Uterus (tissue), 3 donors: ENCODE measurements at regions not wholly inside any gene's neighbourhood (a gene's known extent, or its start where the extent isn't known, plus 50 kb on each side); places are given as distances from the start of the nearest gene placed in this dataset.

Source experiments
- DNase-seq, 2 donors: peaks; one replicate each; pipeline ENCODE4 v3.0.0-alpha.2; 2019 to 2020
- H3K27ac ChIP-seq, 2 donors: fragments of 200-600 bp; sonication (generic); 1 replicate in 1 of 2; 2 replicates in 1 of 2; pipeline ENCODE4 v1.5.1; 2016 to 2018
- H3K27me3 ChIP-seq, 2 donors: fragments of 200-600 bp; sonication (generic); one replicate each; pipeline ENCODE4 v1.5.1; 2018 to 2019; ENCODE audit warnings: control low read depth in 1 of 2
- H3K36me3 ChIP-seq, 2 donors: fragments of 200-600 bp; sonication (generic); one replicate each; pipeline ENCODE4 v1.5.1; 2019; ENCODE audit warnings: control low read depth in 1 of 2
- H3K4me1 ChIP-seq, 2 donors: fragments of 200-600 bp; sonication (generic); one replicate each; pipeline ENCODE4 v1.5.1; 2018 to 2019; ENCODE audit warnings: control low read depth in 1 of 2
- H3K4me3 ChIP-seq, 2 donors: fragments of 200-600 bp; sonication (generic); 1 replicate in 1 of 2; 2 replicates in 1 of 2; pipeline ENCODE4 v1.5.1; 2018 to 2019; ENCODE audit warnings: mild to moderate bottlenecking in 1 of 2
- H3K9me3 ChIP-seq, 2 donors: fragments of 200-600 bp; sonication (generic); one replicate each; pipeline ENCODE4 v1.5.1; 2019; ENCODE audit warnings: control low read depth in 1 of 2
- CTCF ChIP-seq, 4 experiments: fragments of 200-600 bp in 2 of 4; fragments of 450-650 bp in 2 of 4; sonication (generic) in 2 of 4; IDR thresholded peaks; one replicate each; pipeline ENCODE4 v1.5.1; 2016 to 2019; ENCODE audit warnings: antibody characterized with exemption in 4 of 4, mild to moderate bottlenecking in 2 of 4, moderate library complexity in 1 of 4
- POLR2A ChIP-seq, 2 donors: fragments of 450-650 bp; IDR thresholded peaks; one replicate each; pipeline ENCODE4 v1.6.1; 2016; ENCODE audit warnings: antibody characterized with exemption in 2 of 2, mild to moderate bottlenecking in 1 of 2, moderate library complexity in 1 of 2
- intact Hi-C: fragments of 100-400 bp; cut with DNase I; formaldehyde crosslinking; loops from one replicate; pipeline ENCODE4 v1.15.1; 2023; ENCODE audit warnings: low total_unique reads
- donor health status: DM: yes; HTN: yes; CAD: no.

- Histone ChIP-seq H3K4me3 (no peak overlapping the region), H3K27ac (no peak overlapping the region), H3K9me3 (no peaks in the 10 kb centered on the region), H3K36me3 (no peaks in the 10 kb centered on the region), H3K27me3 (no peaks in the 10 kb centered on the region), H3K4me1 (no peaks in the 10 kb centered on the region)
- intact Hi-C loops, result no loop called here
- no peak for DNase-seq
- TF ChIP-seq POLR2A (IDR thresholded peaks at IDR 0.05) (no peak), CTCF (IDR thresholded peaks at IDR 0.05) (no peak)
Measured at GRCh38 chr2:195456771-195457170, 200.3 kb upstream of the SLC39A10 start.

GRCh38 chr2:195451160-195451559 is 205.9 kb upstream of the SLC39A10 start:
- no peak overlapping the region for H3K27ac ChIP-seq
- no peaks in the 10 kb centered on the region for H3K36me3 ChIP-seq
- intact Hi-C loops, result no loop called here
- H3K4me1 ChIP-seq, result no peaks in the 10 kb centered on the region
- H3K4me3 ChIP-seq, result no peak overlapping the region
- H3K27me3 ChIP-seq, result no peaks in the 10 kb centered on the region
- TF ChIP-seq POLR2A (IDR thresholded peaks at IDR 0.05) (no peak), CTCF (IDR thresholded peaks at IDR 0.05) (no peak)
- DNase-seq, result no peak
- H3K9me3 ChIP-seq, result no peaks in the 10 kb centered on the region

GRCh38 chr2:195450552-195451113 is 206.4 kb upstream of the SLC39A10 start:
- no peak overlapping the region for H3K27ac ChIP-seq
- no peak overlapping the region for H3K4me3 ChIP-seq
- DNase-seq, result no peak
- TF ChIP-seq POLR2A (IDR thresholded peaks at IDR 0.05) (no peak), CTCF (IDR thresholded peaks at IDR 0.05) (no peak)
- H3K27me3 ChIP-seq, result no peaks in the 10 kb centered on the region
- no peaks in the 10 kb centered on the region for H3K4me1 ChIP-seq
- intact Hi-C loops, result no loop called here
- H3K36me3 ChIP-seq, result peaks cover 0 to 3% of the 10 kb centered on the region in 2 donors
- H3K9me3 ChIP-seq, result no peaks in the 10 kb centered on the region

GRCh38 chr2:195447323-195447975 is 209.6 kb upstream of the SLC39A10 start:
- no peaks in the 10 kb centered on the region for H3K4me1 ChIP-seq
- H3K9me3 ChIP-seq, result no peaks in the 10 kb centered on the region
- H3K4me3 ChIP-seq, result no peak overlapping the region
- TF ChIP-seq CTCF (IDR thresholded peaks at IDR 0.05) (no peak), POLR2A (IDR thresholded peaks at IDR 0.05) (no peak)
- peaks cover 0 to 3% of the 10 kb centered on the region in 2 donors for H3K36me3 ChIP-seq
- H3K27ac ChIP-seq, result no peak overlapping the region
- DNase-seq, result no peak
- intact Hi-C loops, result no loop called here
- no peaks in the 10 kb centered on the region for H3K27me3 ChIP-seq

- no peak for TF ChIP-seq POLR2A (IDR thresholded peaks at IDR 0.05)
- TF ChIP-seq CTCF (IDR thresholded peaks at IDR 0.05), result no peak
- intact Hi-C loops, result no loop called here
- Histone ChIP-seq H3K4me1 (no peaks in the 10 kb centered on the region), H3K4me3 (no peak overlapping the region), H3K27me3 (no peaks in the 10 kb centered on the region), H3K9me3 (no peaks in the 10 kb centered on the region), H3K27ac (no peak overlapping the region), H3K36me3 (peaks cover 0 to 3% of the 10 kb centered on the region in 2 donors)
- no peak for DNase-seq
Measured at GRCh38 chr2:195445639-195446038, 211.4 kb upstream of the SLC39A10 start.
